HG03175 (cell line): ENCODE measurements at regions not wholly inside any gene's neighbourhood (a gene's known extent, or its start where the extent isn't known, plus 50 kb on each side); places are given as distances from the start of the nearest gene placed in this dataset.

ENCODE experiments used
- ATAC-seq: cut with Tn5 transposase; IDR thresholded peaks from one replicate; pipeline ENCODE4 v1.9.1; 2021; ENCODE audit warnings: mild to moderate bottlenecking, moderate library complexity; ENCODE audit not compliant: unreplicated experiment

GRCh38 chr11:134784046-134784445 lies 372.0 kb upstream of the B3GAT1 start:
- no peak for ATAC-seq

- no peak for ATAC-seq
Measured at GRCh38 chr11:134783234-134783633, 371.2 kb upstream of the B3GAT1 start.

- no peak for ATAC-seq
Measured at GRCh38 chr11:134781380-134781866, 369.4 kb upstream of the B3GAT1 start.

- no peak for ATAC-seq
Measured at GRCh38 chr11:134780486-134781147, 368.6 kb upstream of the B3GAT1 start.

GRCh38 chr11:134779179-134779578 lies 367.1 kb upstream of the B3GAT1 start:
- no peak for ATAC-seq

- ATAC-seq, result no peak
Measured at GRCh38 chr11:134768463-134768862, 356.4 kb upstream of the B3GAT1 start.

- no peak for ATAC-seq
Measured at GRCh38 chr11:134765565-134765964, 353.5 kb upstream of the B3GAT1 start.

GRCh38 chr11:134764966-134765365 lies 352.9 kb upstream of the B3GAT1 start:
- ATAC-seq, result no peak

GRCh38 chr11:134764367-134764766 lies 352.3 kb upstream of the B3GAT1 start:
- ATAC-seq, result no peak

GRCh38 chr11:134763030-134763388 lies 351.0 kb upstream of the B3GAT1 start:
- ATAC-seq, result no peak

GRCh38 chr11:134762248-134763029 lies 350.4 kb upstream of the B3GAT1 start:
- no peak for ATAC-seq

GRCh38 chr11:134761926-134762247 lies 349.8 kb upstream of the B3GAT1 start:
- ATAC-seq, result no peak

GRCh38 chr11:134761386-134761785 lies 349.3 kb upstream of the B3GAT1 start:
- ATAC-seq, result no peak

- no peak for ATAC-seq
Measured at GRCh38 chr11:134760957-134761356, 348.9 kb upstream of the B3GAT1 start.

- no peak for ATAC-seq
Measured at GRCh38 chr11:134760299-134760698, 348.3 kb upstream of the B3GAT1 start.

- no peak for ATAC-seq
Measured at GRCh38 chr11:134759855-134760254, 347.8 kb upstream of the B3GAT1 start.

GRCh38 chr11:134759274-134759673 lies 347.2 kb upstream of the B3GAT1 start:
- ATAC-seq, result no peak

GRCh38 chr11:134758342-134758931 lies 346.4 kb upstream of the B3GAT1 start:
- ATAC-seq, result no peak

GRCh38 chr11:134757633-134758032 lies 345.6 kb upstream of the B3GAT1 start:
- ATAC-seq, result no peak

- ATAC-seq, result no peak
Measured at GRCh38 chr11:134756811-134757540, 344.9 kb upstream of the B3GAT1 start.

GRCh38 chr11:134755535-134755934 lies 343.5 kb upstream of the B3GAT1 start:
- ATAC-seq, result no peak
